ENCODE measurements at regions not wholly inside any gene's neighbourhood (a gene's known extent, or its start where the extent isn't known, plus 50 kb on each side); places are given as distances from the start of the nearest gene placed in this dataset.

GRCh38 chr20:56986931-56987720 lies 279.3 kb downstream of the BMP7 start:
- TF ChIP-seq CTCF (IDR thresholded peaks at IDR 0.05): no peak
- TF ChIP-seq POLR2A (IDR thresholded peaks at IDR 0.05): no peak
